Mesenchymal stem cell (in vitro differentiated cells and primary cell): ENCODE measurements at regions not wholly inside any gene's neighbourhood (a gene's known extent, or its start where the extent isn't known, plus 50 kb on each side); places are given as distances from the start of the nearest gene placed in this dataset.

ENCODE experiments used
- DNase-seq: peaks from one replicate; pipeline ENCODE4 v3.0.0-alpha.2; 2013
- H2AFZ ChIP-seq: one replicate; pipeline ENCODE4 v1.6.1; 2013; ENCODE audit warnings: low read depth, mild to moderate bottlenecking, control low read depth, inconsistent platforms, low read length, moderate library complexity
- H2AK5ac ChIP-seq: 2 replicates; pipeline ENCODE4 v1.6.1; 2013; ENCODE audit warnings: low read length, moderate library complexity, mild to moderate bottlenecking, inconsistent platforms; ENCODE audit not compliant: severe bottlenecking
- H2BK120ac ChIP-seq: one replicate; pipeline ENCODE4 v1.6.1; 2013; ENCODE audit warnings: low read depth, mild to moderate bottlenecking, inconsistent platforms, low read length, moderate library complexity
- H2BK12ac ChIP-seq, 2 experiments: one replicate each; pipeline ENCODE4 v1.6.1; 2013; ENCODE audit warnings: inconsistent platforms in 2 of 2, low read length in 2 of 2, mild to moderate bottlenecking in 2 of 2, moderate library complexity in 2 of 2, control low read depth in 1 of 2
- H2BK15ac ChIP-seq: one replicate; pipeline ENCODE4 v1.6.1; 2013; ENCODE audit warnings: mild to moderate bottlenecking, low read depth, inconsistent platforms; ENCODE audit not compliant: poor library complexity, severe bottlenecking
- H2BK5ac ChIP-seq: 2 replicates; pipeline ENCODE4 v1.6.1; 2013; ENCODE audit warnings: low read depth, mild to moderate bottlenecking, low read length, control low read depth, inconsistent platforms; ENCODE audit not compliant: poor library complexity, severe bottlenecking
- H3K14ac ChIP-seq, 2 experiments: one replicate each; pipeline ENCODE4 v1.6.1; 2013; ENCODE audit warnings: inconsistent platforms in 2 of 2, low read length in 2 of 2, control low read depth in 1 of 2, mild to moderate bottlenecking in 1 of 2, moderate library complexity in 1 of 2
- H3K18ac ChIP-seq, 2 experiments: one replicate each; pipeline ENCODE4 v1.6.1; 2013; ENCODE audit warnings: inconsistent platforms in 2 of 2, low read length in 2 of 2, control low read depth in 1 of 2, low read depth in 1 of 2, mild to moderate bottlenecking in 1 of 2
- H3K23ac ChIP-seq, 2 experiments: one replicate each; pipeline ENCODE4 v1.6.1; 2013; ENCODE audit warnings: inconsistent platforms in 2 of 2, low read length in 2 of 2, mild to moderate bottlenecking in 2 of 2, moderate library complexity in 2 of 2, control low read depth in 1 of 2
- H3K27ac ChIP-seq: 2 replicates; pipeline ENCODE4 v1.5.1; 2013; ENCODE audit warnings: mild to moderate bottlenecking, moderate library complexity, low read length, control low read depth, inconsistent platforms; ENCODE audit not compliant: poor library complexity, severe bottlenecking
- H3K27me3 ChIP-seq, 2 experiments: 2 replicates each; pipeline versions ENCODE4 v1.6.1 to v1.7.0; 2013; ENCODE audit warnings: low read length in 2 of 2, mild to moderate bottlenecking in 2 of 2, moderate library complexity in 2 of 2, control low read depth in 1 of 2, inconsistent platforms in 1 of 2; ENCODE audit not compliant: control insufficient read depth in 1 of 2, insufficient read depth in 1 of 2
- H3K36me3 ChIP-seq, 2 experiments: 2 replicates each; pipeline versions ENCODE4 v1.6.1 to v1.7.0; 2013; ENCODE audit warnings: low read length in 2 of 2, control low read depth in 1 of 2, inconsistent platforms in 1 of 2, low read depth in 1 of 2, mild to moderate bottlenecking in 1 of 2; ENCODE audit not compliant: insufficient read depth in 2 of 2, control insufficient read depth in 1 of 2
- H3K4ac ChIP-seq, 2 experiments: one replicate each; pipeline ENCODE4 v1.6.1; 2013; ENCODE audit warnings: inconsistent platforms in 2 of 2, low read length in 2 of 2, mild to moderate bottlenecking in 2 of 2, moderate library complexity in 2 of 2, control low read depth in 1 of 2, low read depth in 1 of 2
- H3K4me1 ChIP-seq: 2 replicates; pipeline ENCODE4 v1.6.1; 2013; ENCODE audit warnings: low read depth, low read length, control low read depth; ENCODE audit not compliant: control insufficient read depth, insufficient read depth
- H3K4me2 ChIP-seq: 2 replicates; pipeline ENCODE4 v1.6.1; 2013; ENCODE audit warnings: low read length, mild to moderate bottlenecking, inconsistent platforms; ENCODE audit not compliant: poor library complexity, severe bottlenecking
- H3K4me3 ChIP-seq, 2 experiments: 2 replicates each; pipeline versions ENCODE4 v1.5.1 to v1.7.0; 2013; ENCODE audit warnings: low read length in 2 of 2, mild to moderate bottlenecking in 2 of 2, control low read depth in 1 of 2, low read depth in 1 of 2; ENCODE audit not compliant: insufficient read depth in 1 of 2
- H3K79me1 ChIP-seq: replicated peaks from 2 replicates; pipeline ENCODE4 v1.6.1; 2013; ENCODE audit warnings: mild to moderate bottlenecking, control low read depth, low read length, inconsistent platforms; ENCODE audit not compliant: poor library complexity, severe bottlenecking
- H3K9ac ChIP-seq: 2 replicates; pipeline ENCODE4 v1.7.0; 2013; ENCODE audit warnings: mild to moderate bottlenecking, low read length, moderate library complexity
- H3K9me3 ChIP-seq: 2 replicates; pipeline ENCODE4 v1.7.0; 2013; ENCODE audit warnings: mild to moderate bottlenecking, low read length; ENCODE audit not compliant: control insufficient read depth
- H4K8ac ChIP-seq: one replicate; pipeline ENCODE4 v1.6.1; 2013; ENCODE audit warnings: inconsistent platforms, mild to moderate bottlenecking, low read length, moderate library complexity
- H4K91ac ChIP-seq: one replicate; pipeline ENCODE4 v1.6.1; 2013; ENCODE audit warnings: mild to moderate bottlenecking, low read length, inconsistent platforms
- WGBS: methylation state at CpG from one replicate; pipeline ENCODE4 v1.1.7; 2013; ENCODE audit warnings: mixed read lengths; 5-methylcytosine and 5-hydroxymethylcytosine counted together

GRCh38 chr4:89658701-89659024 lies 178.3 kb downstream of the SNCA start:
- H4K8ac ChIP-seq = no peak overlapping the region
- no peak overlapping the region for H2BK5ac ChIP-seq
- H3K14ac ChIP-seq = no peak overlapping the region
- no peak overlapping the region for H3K23ac ChIP-seq
- WGBS = 100% methylated on average over 2 of the region's 2 CpGs
- H2BK15ac ChIP-seq = no peak overlapping the region
- no peaks in the 10 kb centered on the region for H3K4me1 ChIP-seq
- H3K18ac ChIP-seq = no peak overlapping the region
- H4K91ac ChIP-seq = no peak overlapping the region
- peak overlapping the region; percentile 25 to 54 for H2BK12ac ChIP-seq
- H2AFZ ChIP-seq = no peak overlapping the region
- no peak overlapping the region for H3K27ac ChIP-seq
- H3K27me3 ChIP-seq = no peaks in the 10 kb centered on the region
- no peak for DNase-seq
- no peak overlapping the region for H3K4ac ChIP-seq
- H3K4me2 ChIP-seq = no peak overlapping the region
- H3K9me3 ChIP-seq = no peaks in the 10 kb centered on the region
- H3K9ac ChIP-seq = no peak overlapping the region
- H3K79me1 ChIP-seq = no peaks in the 10 kb centered on the region
- peak overlapping the region; percentile 49 for H2AK5ac ChIP-seq
- H3K4me3 ChIP-seq = no peak overlapping the region
- H3K36me3 ChIP-seq = no peaks in the 10 kb centered on the region
- H2BK120ac ChIP-seq = no peak overlapping the region

GRCh38 chr4:89657931-89658700 lies 178.8 kb downstream of the SNCA start:
- no peak overlapping the region for H3K9ac ChIP-seq
- no peak overlapping the region for H2AFZ ChIP-seq
- no peak overlapping the region for H3K4me3 ChIP-seq
- H3K4me2 ChIP-seq = no peak overlapping the region
- peak overlapping the region; percentile 49 for H2AK5ac ChIP-seq
- H3K27me3 ChIP-seq = no peaks in the 10 kb centered on the region
- no peak overlapping the region for H2BK15ac ChIP-seq
- no peak overlapping the region for H3K23ac ChIP-seq
- no peaks in the 10 kb centered on the region for H3K4me1 ChIP-seq
- H3K18ac ChIP-seq = no peak overlapping the region
- H3K36me3 ChIP-seq = no peaks in the 10 kb centered on the region
- no peak overlapping the region for H4K8ac ChIP-seq
- H2BK5ac ChIP-seq = no peak overlapping the region
- no peak overlapping the region for H4K91ac ChIP-seq
- no peak overlapping the region for H3K4ac ChIP-seq
- peak; percentile 54 for DNase-seq
- no peaks in the 10 kb centered on the region for H3K9me3 ChIP-seq
- H2BK120ac ChIP-seq = no peak overlapping the region
- H3K27ac ChIP-seq = no peak overlapping the region
- no peak overlapping the region for H3K14ac ChIP-seq
- H3K79me1 ChIP-seq = no peaks in the 10 kb centered on the region
- 56% methylated on average over 1 of the region's 3 CpGs for WGBS
- H2BK12ac ChIP-seq = peak overlapping the region in 1 of 2 experiments; percentile 25

- Histone ChIP-seq H3K79me1 (no peaks in the 10 kb centered on the region), H3K27ac (no peak overlapping the region), H2AFZ (no peak overlapping the region), H2BK120ac (no peak overlapping the region), H3K27me3 (no peaks in the 10 kb centered on the region), H3K23ac (no peak overlapping the region), H3K9ac (no peak overlapping the region), H3K36me3 (no peaks in the 10 kb centered on the region), H2BK12ac (no peak overlapping the region), H3K14ac (no peak overlapping the region), H4K8ac (no peak overlapping the region), H3K4me2 (no peak overlapping the region), H3K4ac (no peak overlapping the region), H3K9me3 (no peaks in the 10 kb centered on the region), H3K4me3 (no peak overlapping the region), H3K18ac (no peak overlapping the region), H2BK5ac (no peak overlapping the region), H2AK5ac (no peak overlapping the region), H3K4me1 (no peaks in the 10 kb centered on the region), H2BK15ac (no peak overlapping the region), H4K91ac (no peak overlapping the region)
- DNase-seq = no peak
- WGBS = 89% methylated on average over 3 of the region's 4 CpGs
Observed at GRCh38 chr4:89653012-89653411, 183.9 kb downstream of the SNCA start.

- no peak overlapping the region for H4K91ac ChIP-seq
- H3K4me2 ChIP-seq = no peak overlapping the region
- no peak overlapping the region for H2BK5ac ChIP-seq
- H4K8ac ChIP-seq = no peak overlapping the region
- H3K9ac ChIP-seq = no peak overlapping the region
- H3K4ac ChIP-seq = no peak overlapping the region
- no peak overlapping the region for H3K4me3 ChIP-seq
- no peak overlapping the region for H2BK15ac ChIP-seq
- H3K14ac ChIP-seq = no peak overlapping the region
- DNase-seq = no peak
- H3K18ac ChIP-seq = no peak overlapping the region
- peaks cover 0 to 10% of the 10 kb centered on the region in 2 experiments for H3K27me3 ChIP-seq
- no peak overlapping the region for H3K27ac ChIP-seq
- H2AFZ ChIP-seq = no peak overlapping the region
- WGBS = no CpG with 5 or more reads among the region's 1 CpG
- H3K4me1 ChIP-seq = peaks cover 2% of the 10 kb centered on the region
- no peaks in the 10 kb centered on the region for H3K9me3 ChIP-seq
- no peak overlapping the region for H2BK12ac ChIP-seq
- H2AK5ac ChIP-seq = no peak overlapping the region
- H3K36me3 ChIP-seq = no peaks in the 10 kb centered on the region
- no peak overlapping the region for H2BK120ac ChIP-seq
- H3K79me1 ChIP-seq = no peaks in the 10 kb centered on the region
- H3K23ac ChIP-seq = no peak overlapping the region
Observed at GRCh38 chr4:89645482-89645881, 191.5 kb downstream of the SNCA start.
